ENCODE measurements at regions not wholly inside any gene's neighbourhood (a gene's known extent, or its start where the extent isn't known, plus 50 kb on each side); places are given as distances from the start of the nearest gene placed in this dataset.

- Histone ChIP-seq H3K4me3 (no peak overlapping the region), H3K4me1 (peaks cover 0 to 52% (median 18%) of the 10 kb centered on the region in 4 donors), H3K9me3 (no peaks in the 10 kb centered on the region), H3K27me3 (no peaks in the 10 kb centered on the region), H3K36me3 (no peaks in the 10 kb centered on the region), H3K27ac (no peak overlapping the region)
- TF ChIP-seq CTCF (IDR thresholded peaks at IDR 0.05): no peak
- no peak for TF ChIP-seq POLR2A (IDR thresholded peaks at IDR 0.05)
- no peak for TF ChIP-seq EP300 (IDR thresholded peaks at IDR 0.05)
- WGBS, 2 donors: 67 to 74% methylated on average over 9 of the region's 9 CpGs
- DNase-seq (ENCODE audit: low spot score in 2 of 2): no peak
These were observed 204.1 kb downstream of the GLI2 start for GRCh38 chr2:120939595-120940318.

DNA sequence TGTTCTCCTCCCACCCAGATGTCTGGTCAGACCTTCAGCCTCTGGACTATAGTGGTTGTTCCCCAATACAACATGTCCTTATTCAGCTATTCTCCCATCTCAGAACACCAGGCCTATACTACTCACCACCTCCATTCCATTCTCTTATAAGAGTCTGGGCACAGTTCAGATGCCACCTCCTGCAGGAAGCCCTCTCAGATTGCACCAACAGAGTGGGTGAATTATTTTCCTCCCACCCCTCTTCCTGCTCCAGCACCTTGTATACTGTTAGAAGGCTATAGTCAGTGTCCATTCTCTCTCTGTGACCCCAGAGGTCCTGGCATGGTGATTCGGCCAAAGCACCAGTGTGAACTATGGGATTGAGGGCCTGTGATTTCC is 204.6 kb downstream of the GLI2 start:
- Histone ChIP-seq H3K4me3 (no peak overlapping the region), H3K27me3 (no peaks in the 10 kb centered on the region), H3K9me3 (no peaks in the 10 kb centered on the region), H3K36me3 (no peaks in the 10 kb centered on the region), H3K27ac (no peak overlapping the region), H3K4me1 (peaks cover 0 to 47% (median 15%) of the 10 kb centered on the region in 4 donors)
- TF ChIP-seq CTCF (IDR thresholded peaks at IDR 0.05): no peak
- TF ChIP-seq EP300 (IDR thresholded peaks at IDR 0.05): no peak
- TF ChIP-seq POLR2A (IDR thresholded peaks at IDR 0.05): no peak
- DNase-seq (ENCODE audit: low spot score in 2 of 2): no peak
- 88 to 89% methylated on average over 1 of the region's 1 CpG for WGBS, 2 donors

DNA sequence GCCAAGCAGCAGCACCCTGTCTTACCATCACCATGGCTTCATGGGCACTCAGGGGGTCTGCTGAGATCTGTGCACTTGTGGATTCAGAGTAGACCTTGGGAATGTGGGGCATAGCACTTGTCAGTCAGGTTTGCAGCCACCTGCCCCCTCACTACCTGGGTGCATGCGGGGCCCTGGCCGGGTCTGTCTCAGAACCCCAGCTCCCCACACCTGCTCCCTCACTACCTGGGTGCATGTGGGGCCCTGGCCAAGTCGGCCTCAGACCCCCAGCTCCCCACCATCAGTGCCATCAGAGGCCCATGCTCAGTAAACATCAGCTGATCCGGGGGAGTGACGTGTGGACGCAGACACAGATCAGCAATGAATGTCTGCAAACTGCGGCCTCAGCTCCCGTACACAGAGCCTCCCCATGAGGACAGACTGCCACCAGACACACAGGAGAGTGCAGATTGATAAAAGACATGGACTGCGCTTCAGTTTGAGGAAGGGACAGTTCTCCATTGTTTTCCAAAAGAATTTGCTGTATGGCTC is 205.1 kb downstream of the GLI2 start:
- H3K27ac ChIP-seq: no peak overlapping the region
- TF ChIP-seq EP300 (IDR thresholded peaks at IDR 0.05) (no peak), CTCF (IDR thresholded peaks at IDR 0.05) (no peak), POLR2A (IDR thresholded peaks at IDR 0.05) (no peak)
- peaks cover 0 to 42% (median 13%) of the 10 kb centered on the region in 4 donors for H3K4me1 ChIP-seq
- H3K4me3 ChIP-seq: no peak overlapping the region
- H3K36me3 ChIP-seq: no peaks in the 10 kb centered on the region
- H3K27me3 ChIP-seq: no peaks in the 10 kb centered on the region
- DNase-seq (ENCODE audit: low spot score in 2 of 2): no peak
- H3K9me3 ChIP-seq: no peaks in the 10 kb centered on the region
- WGBS, 2 donors: 80 to 83% methylated on average over 8 to 9 of the region's 9 CpGs

DNA sequence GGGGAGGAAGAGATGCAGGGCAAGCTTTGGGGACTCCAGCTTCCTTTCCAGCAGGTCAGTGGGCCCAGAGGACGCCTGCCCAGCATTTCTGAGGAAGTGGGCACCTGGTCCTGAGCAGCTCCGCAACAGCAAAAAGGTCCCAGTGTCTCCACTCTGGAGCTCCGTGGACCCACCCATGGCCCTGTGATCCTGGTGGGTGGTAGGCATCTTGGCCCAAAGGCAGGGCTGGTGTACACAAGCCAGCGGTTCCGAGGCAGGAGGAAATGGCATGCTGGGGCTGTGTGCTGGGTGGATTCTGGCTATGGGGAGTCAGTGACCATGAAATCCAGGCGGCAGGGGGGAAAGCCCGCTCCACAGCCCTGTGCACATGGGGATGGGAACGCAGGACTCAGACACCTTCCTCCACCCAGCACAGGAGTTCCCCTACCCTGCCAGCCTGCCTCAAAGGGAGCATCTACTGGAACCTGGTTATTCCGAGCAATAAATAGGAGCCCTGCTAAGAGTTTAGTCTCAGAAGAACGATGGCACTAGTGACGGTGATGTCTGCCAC is 206.0 kb downstream of the GLI2 start:
- Histone ChIP-seq H3K4me1 (peaks cover 0 to 33% (median 12%) of the 10 kb centered on the region in 4 donors), H3K36me3 (no peaks in the 10 kb centered on the region), H3K27ac (no peak overlapping the region), H3K9me3 (no peaks in the 10 kb centered on the region), H3K27me3 (no peaks in the 10 kb centered on the region), H3K4me3 (no peak overlapping the region)
- 68 to 75% methylated on average over 9 to 10 of the region's 11 CpGs for whole genome bisulfite sequencing, 2 donors
- no peak for DNase-seq (ENCODE audit: low spot score in 2 of 2)
- TF ChIP-seq EP300 (IDR thresholded peaks at IDR 0.05) (no peak), CTCF (IDR thresholded peaks at IDR 0.05) (no peak), POLR2A (IDR thresholded peaks at IDR 0.05) (no peak)

- H3K4me3 ChIP-seq: no peak overlapping the region
- TF ChIP-seq CTCF (IDR thresholded peaks at IDR 0.05) (no peak), POLR2A (IDR thresholded peaks at IDR 0.05) (no peak), EP300 (IDR thresholded peaks at IDR 0.05) (no peak)
- H3K9me3 ChIP-seq: no peaks in the 10 kb centered on the region
- H3K36me3 ChIP-seq: no peaks in the 10 kb centered on the region
- peaks cover 0 to 23% (median 9%) of the 10 kb centered on the region in 4 donors for H3K4me1 ChIP-seq
- DNase-seq (ENCODE audit: low spot score in 2 of 2): no peak
- 91 to 95% methylated on average over 15 of the region's 15 CpGs for WGBS, 2 donors
- no peaks in the 10 kb centered on the region for H3K27me3 ChIP-seq
- no peak overlapping the region for H3K27ac ChIP-seq
These were observed 207.0 kb downstream of the GLI2 start for GRCh38 chr2:120942658-120943057.
